ENCODE measurements at regions not wholly inside any gene's neighbourhood (a gene's known extent, or its start where the extent isn't known, plus 50 kb on each side); places are given as distances from the start of the nearest gene placed in this dataset.
A peak's percentile ranks its signal among the peaks of the same experiment; 100 is the strongest.

DNA sequence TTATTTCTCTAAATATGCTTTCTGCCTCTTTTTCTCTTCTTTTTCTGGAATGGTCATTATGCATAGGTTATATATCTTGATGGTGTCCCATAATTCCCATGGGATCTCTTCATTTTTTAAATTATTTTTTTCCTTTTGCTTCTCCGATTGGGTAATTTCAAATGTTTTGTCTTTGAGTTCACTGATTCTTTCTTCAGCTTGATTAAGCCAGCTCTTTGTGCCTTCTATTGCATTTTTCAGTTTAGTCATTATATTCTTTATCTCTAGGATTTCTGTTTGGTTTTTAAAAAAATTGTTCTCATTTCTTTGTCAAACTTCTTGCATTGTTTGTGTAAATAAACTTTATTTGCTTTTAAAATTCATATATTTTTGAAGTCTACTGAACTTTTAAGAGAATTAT lies 251.1 kb downstream of the INSIG2 start:
- H3K4me1 ChIP-seq: no peaks in the 10 kb centered on the region
- no peak for DNase-seq
- H3K9me3 ChIP-seq (replicated peaks): no peaks in the 10 kb centered on the region
- no peaks in the 10 kb centered on the region; the same call in 1 of the 2 replicates for H3K27me3 ChIP-seq
- H3K27ac ChIP-seq: no peak overlapping the region
- no peaks in the 10 kb centered on the region for H3K36me3 ChIP-seq
- H3K4me3 ChIP-seq: no peak overlapping the region

DNA sequence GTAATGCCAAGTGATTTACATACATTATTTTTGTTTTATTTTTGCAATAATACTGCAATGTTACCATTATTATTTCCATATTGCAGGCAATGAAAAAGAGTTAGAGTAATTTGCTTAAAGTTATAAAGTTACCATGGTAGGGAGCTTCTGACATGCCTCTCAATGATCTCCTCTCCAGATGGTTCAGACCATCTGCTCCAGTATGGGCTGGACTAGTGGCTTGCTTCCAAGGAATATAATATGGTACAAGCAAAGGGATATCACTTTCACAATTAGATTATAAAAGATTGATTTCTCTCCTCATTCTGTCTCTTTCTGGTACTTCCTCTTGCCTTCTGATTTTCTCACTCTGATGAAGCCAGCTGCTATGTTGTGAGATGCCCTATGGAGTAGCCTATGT lies 245.4 kb downstream of the INSIG2 start:
- no peak overlapping the region for H3K4me3 ChIP-seq
- no peaks in the 10 kb centered on the region for H3K4me1 ChIP-seq
- H3K27me3 ChIP-seq: no peaks in the 10 kb centered on the region; the same call in 1 of the 2 replicates
- no peaks in the 10 kb centered on the region for H3K36me3 ChIP-seq
- no peak overlapping the region for H3K27ac ChIP-seq
- no peaks in the 10 kb centered on the region for H3K9me3 ChIP-seq (replicated peaks)
- no peak for DNase-seq

DNA sequence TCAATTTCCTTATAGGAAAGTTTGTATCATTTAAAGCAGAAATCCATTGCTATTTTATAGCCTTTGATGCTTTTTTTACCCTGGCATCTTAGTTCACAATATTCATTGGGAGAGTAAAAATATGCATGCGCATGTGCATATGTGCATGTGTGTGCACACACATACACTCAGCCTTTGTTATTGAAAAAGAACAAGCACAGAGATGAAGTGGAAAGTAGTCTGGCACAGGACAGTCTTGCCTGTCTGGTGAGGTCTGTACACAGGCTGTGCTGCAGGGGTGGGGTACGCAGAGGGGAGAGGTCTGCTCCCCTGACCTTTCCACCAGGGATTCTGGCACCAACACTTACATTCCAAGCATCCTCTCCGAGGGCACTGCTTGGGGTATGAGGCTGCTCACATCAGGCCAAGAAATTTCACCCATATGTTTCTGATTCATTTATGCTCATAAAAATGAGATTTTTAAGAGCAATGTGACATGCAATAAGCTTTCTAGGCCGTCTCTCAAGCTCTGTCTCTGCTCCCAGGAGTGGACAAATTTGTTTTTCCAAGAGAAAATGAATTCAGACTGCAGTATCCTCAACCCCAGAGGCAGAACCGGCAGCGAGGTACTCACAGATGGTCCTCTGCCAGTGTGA lies 237.2 kb downstream of the INSIG2 start:
- no peaks in the 10 kb centered on the region; the same call in none of the 2 replicates for H3K27me3 ChIP-seq
- H3K36me3 ChIP-seq: no peaks in the 10 kb centered on the region
- no peaks in the 10 kb centered on the region for H3K4me1 ChIP-seq
- DNase-seq: no peak
- no peaks in the 10 kb centered on the region for H3K9me3 ChIP-seq (replicated peaks)
- no peak overlapping the region for H3K27ac ChIP-seq
- no peak overlapping the region for H3K4me3 ChIP-seq

DNA sequence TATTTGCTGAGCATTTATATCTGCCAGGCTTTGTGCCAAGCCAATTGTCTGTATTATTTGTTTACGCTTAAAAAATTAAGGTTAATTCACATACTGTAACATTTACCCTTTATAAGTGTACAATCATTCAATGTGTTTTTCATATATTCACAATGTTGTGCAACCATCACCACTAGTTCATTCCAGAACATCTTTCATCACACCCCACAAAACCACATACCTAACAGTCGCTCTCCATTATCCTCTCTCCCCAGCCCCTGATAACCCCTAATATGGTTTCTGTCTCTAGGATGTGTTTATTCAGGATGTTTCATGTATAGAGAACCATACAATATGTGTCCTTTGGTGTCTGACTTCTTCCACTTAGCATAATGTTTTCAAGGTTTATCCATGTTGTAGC lies 234.1 kb downstream of the INSIG2 start:
- Histone ChIP-seq H3K36me3 (no peaks in the 10 kb centered on the region), H3K27me3 (no peaks in the 10 kb centered on the region; the same call in 1 of the 2 replicates), H3K4me1 (no peaks in the 10 kb centered on the region), H3K4me3 (no peak overlapping the region), H3K9me3 (replicated peaks) (no peaks in the 10 kb centered on the region), H3K27ac (no peak overlapping the region)
- no peak for DNase-seq

DNA sequence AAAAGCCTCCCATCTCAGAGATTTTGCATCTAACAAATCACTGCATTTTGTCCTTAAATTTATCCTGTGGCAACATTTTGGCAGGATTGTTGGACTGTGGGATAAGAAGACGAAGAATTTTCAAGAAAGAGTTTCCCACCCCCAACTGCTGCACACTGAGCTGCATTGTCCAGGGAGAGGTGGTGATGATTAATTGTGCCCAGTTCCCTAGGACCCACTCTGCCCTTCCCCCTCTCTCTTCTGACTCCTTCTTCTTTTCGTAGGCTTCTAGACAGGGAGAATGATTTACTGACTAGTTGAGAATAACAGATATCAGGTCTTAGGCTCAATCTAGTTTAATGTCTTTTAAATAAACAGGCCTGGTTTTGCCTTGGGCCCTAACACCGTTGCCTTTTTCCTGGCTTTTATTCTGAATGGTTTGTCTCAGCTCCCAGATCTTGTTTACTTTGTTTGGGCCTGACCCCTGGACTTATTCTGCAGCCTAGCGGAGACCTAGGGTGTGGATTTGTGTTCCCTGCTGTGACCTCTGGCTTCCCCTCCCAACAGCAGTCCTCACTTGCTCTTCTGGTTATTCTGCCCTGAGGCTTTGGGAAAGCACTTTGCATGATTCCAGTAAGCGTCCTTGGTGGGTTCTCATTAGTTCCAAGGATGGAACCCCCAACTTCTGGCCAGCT lies 233.3 kb downstream of the INSIG2 start:
- no peaks in the 10 kb centered on the region for H3K4me1 ChIP-seq
- no peak overlapping the region for H3K27ac ChIP-seq
- H3K9me3 ChIP-seq (replicated peaks): no peaks in the 10 kb centered on the region
- no peak for DNase-seq
- H3K4me3 ChIP-seq: no peak overlapping the region
- H3K36me3 ChIP-seq: no peaks in the 10 kb centered on the region
- H3K27me3 ChIP-seq: no peaks in the 10 kb centered on the region; the same call in 1 of the 2 replicates

DNA sequence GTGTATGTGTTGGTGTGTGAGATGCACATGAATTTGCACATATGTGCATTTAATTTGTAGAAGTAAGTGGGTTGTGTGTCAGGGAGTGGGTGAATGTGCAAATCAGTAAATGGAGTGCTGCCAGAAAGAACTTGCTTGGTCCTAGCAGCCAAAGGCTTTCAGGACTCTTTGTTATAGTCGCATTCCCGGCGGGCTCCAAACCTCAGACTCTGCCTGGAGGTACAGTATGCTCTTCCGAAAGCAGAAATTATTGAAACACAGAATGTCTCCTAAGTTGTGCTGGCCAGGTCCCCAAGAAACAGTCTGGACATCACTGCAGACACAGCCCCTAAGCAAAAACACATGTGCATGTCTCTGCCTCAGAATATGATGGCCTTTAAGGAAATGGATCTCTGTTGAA lies 232.4 kb downstream of the INSIG2 start:
- Histone ChIP-seq H3K36me3 (no peaks in the 10 kb centered on the region), H3K9me3 (replicated peaks) (no peaks in the 10 kb centered on the region)
- no peak for DNase-seq

DNA sequence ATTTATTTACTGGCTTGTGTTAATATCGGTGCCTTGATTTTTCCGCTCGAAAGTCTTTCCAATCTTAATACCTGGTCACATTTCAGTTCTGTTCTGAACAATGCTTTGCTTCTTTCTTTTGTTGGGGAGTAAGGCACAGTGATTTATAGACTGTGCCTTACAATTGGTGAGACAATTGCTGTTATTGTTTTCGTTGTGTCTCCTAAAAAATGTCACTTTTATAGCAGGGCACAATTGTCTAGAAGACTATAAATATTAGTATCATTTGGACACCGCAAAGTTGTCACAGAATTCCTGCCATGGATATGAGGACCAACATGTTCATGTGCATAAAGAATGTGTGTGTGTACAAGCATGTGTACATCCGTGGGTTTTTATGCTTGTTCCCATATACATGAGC lies 231.9 kb downstream of the INSIG2 start:
- no peaks in the 10 kb centered on the region for H3K4me1 ChIP-seq

More for the DNA sequence above, 232.4 kb downstream of the INSIG2 start:
- Histone ChIP-seq H3K27me3 (no peaks in the 10 kb centered on the region; the same call in 1 of the 2 replicates), H3K27ac (no peak overlapping the region), H3K4me1 (no peaks in the 10 kb centered on the region), H3K4me3 (no peak overlapping the region)

DNA sequence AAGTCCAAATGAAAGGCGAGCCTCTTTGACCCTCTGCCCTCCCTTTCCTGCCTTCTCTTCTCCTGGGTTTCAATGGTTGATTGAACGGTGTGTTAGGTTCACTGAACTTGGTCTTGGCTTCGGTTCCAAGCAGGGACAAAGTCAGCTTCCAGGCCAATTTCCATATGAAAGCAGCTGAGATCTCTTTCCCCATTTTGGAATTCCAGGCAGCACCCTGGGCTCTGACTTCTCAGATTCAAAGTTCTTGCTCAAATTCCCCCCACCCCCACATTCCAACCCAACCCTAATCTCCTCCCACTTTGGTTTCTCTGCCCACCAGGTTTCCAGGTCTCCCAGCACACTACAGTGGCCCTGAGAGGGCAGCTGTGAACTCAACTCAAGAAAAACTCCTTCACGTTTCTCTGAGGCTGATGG lies 231.0 kb downstream of the INSIG2 start:
- no peak for DNase-seq
- H3K27ac ChIP-seq: no peak overlapping the region
- H3K9me3 ChIP-seq (replicated peaks): no peaks in the 10 kb centered on the region
- no peaks in the 10 kb centered on the region for H3K36me3 ChIP-seq
- H3K4me1 ChIP-seq: no peaks in the 10 kb centered on the region
- no peak overlapping the region for H3K4me3 ChIP-seq
- H3K27me3 ChIP-seq: no peaks in the 10 kb centered on the region; the same call in 1 of the 2 replicates

More for the DNA sequence above, 231.9 kb downstream of the INSIG2 start:
- H3K9me3 ChIP-seq (replicated peaks): no peaks in the 10 kb centered on the region
- no peak overlapping the region for H3K4me3 ChIP-seq
- DNase-seq: no peak
- no peaks in the 10 kb centered on the region; the same call in 1 of the 2 replicates for H3K27me3 ChIP-seq
- H3K27ac ChIP-seq: no peak overlapping the region
- H3K36me3 ChIP-seq: no peaks in the 10 kb centered on the region

DNA sequence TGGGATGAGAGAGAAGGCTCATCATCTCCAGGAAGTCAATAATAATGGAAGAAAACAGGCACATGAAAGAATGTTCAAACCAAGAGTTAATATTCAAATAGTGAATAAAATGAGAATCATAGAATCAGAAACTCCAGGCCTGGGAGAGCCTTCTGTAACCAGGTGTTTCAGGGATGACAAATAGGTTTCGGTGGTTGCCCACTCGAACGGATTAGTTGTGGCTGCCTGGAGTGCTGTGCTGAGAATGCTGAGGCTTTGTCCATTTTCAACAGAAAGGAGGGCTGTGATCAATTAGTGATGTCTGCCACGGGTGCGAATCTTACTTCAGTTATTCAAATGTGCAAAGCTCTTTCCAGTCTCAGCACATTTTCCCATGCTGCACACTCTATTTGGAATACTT lies 227.3 kb downstream of the INSIG2 start:
- no peak for DNase-seq
- no peaks in the 10 kb centered on the region for H3K4me1 ChIP-seq
- no peaks in the 10 kb centered on the region for H3K36me3 ChIP-seq
- H3K27me3 ChIP-seq: no peaks in the 10 kb centered on the region
- no peak overlapping the region for H3K4me3 ChIP-seq
- no peaks in the 10 kb centered on the region for H3K9me3 ChIP-seq (replicated peaks)
- H3K27ac ChIP-seq: no peak overlapping the region

DNA sequence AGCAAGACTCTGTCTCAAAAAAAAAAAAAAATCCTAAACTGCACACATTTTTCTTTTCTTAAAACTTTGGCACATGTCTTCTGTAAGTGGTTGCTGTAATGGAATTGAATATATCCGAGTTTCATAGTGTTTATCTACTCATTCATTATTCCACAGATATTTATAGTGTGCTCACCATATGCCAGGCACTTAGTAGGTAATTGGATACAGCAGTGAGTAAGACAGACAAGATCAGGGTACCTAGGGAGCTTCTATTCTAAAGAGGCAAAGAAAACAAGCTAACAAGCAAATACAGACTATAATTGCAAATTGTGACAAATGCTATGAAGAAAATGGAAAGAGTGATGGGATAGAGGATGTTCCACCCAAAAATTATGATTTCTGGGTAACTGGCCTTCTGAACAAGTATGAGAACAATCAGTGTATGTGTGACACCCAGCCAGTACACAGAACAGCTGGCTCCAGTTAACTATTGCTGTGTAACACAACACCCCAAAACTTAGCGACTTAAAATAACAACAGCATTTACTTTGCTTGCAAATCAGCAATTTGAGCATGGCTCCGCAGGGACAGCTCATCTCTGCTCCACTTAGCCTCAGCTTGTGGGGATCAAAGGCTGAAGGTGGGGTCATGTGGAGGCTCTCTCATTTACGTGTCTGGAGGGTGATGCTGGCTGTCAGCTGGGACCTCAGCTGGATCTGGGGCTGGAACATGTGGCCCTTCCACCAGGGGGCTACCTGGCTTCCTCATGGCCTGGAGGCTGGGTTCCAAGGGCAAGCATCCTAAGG lies 224.9 kb downstream of the INSIG2 start:
- no peaks in the 10 kb centered on the region for H3K27me3 ChIP-seq
- no peak overlapping the region for H3K4me3 ChIP-seq
- no peaks in the 10 kb centered on the region for H3K36me3 ChIP-seq
- H3K4me1 ChIP-seq: no peaks in the 10 kb centered on the region
- no peaks in the 10 kb centered on the region for H3K9me3 ChIP-seq (replicated peaks)
- peak; percentile 27 to 37 for DNase-seq
- H3K27ac ChIP-seq: no peak overlapping the region

DNA sequence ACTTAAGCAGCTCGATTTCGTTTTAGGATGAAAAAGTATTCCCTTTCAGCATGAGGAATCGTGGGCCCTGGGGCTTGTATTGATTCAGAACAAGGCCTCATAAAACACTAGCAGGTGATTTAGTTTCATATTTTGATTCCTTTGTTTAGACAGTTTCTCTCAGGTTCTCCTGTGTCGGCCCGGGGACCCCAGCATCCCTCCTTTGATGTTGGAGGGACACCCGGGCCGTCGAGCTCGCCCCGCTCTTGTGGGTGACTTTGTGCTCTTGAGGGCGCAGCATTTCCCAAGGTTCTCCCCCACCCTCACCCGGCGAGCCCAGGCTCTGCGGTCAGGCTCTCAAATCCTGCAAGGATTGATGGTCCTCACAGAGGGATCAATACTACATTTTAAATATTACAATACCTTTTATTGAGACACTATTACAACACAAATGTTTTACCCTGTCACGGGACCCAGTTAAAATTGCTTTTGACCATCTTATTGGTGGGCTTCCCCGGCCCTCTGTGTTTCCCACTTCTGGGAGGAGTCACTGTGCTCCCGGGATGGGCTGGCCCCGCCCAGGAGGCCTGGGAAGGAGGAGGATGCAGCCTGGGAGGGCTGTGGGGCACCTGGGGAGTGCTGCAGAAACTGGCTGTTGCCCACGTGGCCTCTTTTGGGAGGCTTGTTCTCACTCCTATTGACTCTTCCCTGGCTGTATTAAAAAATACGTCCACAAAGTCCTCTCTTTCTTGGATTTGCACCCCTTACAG lies 222.6 kb downstream of the INSIG2 start:
- no peaks in the 10 kb centered on the region for H3K27me3 ChIP-seq
- H3K4me1 ChIP-seq: no peaks in the 10 kb centered on the region
- H3K4me3 ChIP-seq: no peak overlapping the region
- no peaks in the 10 kb centered on the region for H3K9me3 ChIP-seq (replicated peaks)
- H3K36me3 ChIP-seq: no peaks in the 10 kb centered on the region
- DNase-seq: no peak
- no peak overlapping the region for H3K27ac ChIP-seq

DNA sequence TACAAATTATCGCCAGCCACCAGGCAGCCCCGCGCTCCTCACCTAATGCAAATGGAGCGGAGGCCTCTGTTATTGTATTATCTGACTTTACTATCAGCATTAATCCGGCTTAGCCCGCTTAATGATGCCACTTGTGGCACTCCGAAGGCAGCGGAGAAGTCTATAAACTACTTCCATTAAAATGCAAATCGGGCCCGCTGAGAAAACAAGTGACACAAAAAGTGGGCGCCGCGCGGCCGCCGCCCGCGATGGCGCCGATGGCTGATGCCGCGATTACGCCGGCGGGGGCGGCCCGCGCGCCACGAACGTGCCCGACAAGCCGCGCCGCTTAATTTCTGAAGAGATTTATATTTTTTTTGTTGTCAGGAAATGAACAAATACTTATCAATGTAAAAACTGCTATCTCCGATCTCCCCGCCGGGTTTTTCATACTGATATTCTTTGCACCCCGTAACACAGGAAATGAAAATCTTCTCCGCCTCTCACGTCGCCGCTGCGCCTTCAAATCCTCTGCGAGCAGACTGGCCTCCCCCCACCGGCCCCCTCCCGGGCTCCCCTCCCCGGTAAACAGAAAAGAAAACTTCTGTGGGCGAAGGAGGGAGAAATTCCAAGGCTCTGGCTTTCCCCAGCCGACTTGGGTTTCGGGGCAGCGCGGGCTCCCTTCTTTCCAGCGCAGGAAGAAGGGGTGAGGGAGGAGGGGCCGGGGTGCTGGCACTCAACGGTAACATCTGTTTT lies 221.8 kb downstream of the INSIG2 start:
- Histone ChIP-seq H3K27me3 (no peaks in the 10 kb centered on the region), H3K4me3 (no peak overlapping the region), H3K4me1 (no peaks in the 10 kb centered on the region), H3K36me3 (no peaks in the 10 kb centered on the region), H3K27ac (no peak overlapping the region), H3K9me3 (replicated peaks) (no peaks in the 10 kb centered on the region)
- DNase-seq: no peak

DNA sequence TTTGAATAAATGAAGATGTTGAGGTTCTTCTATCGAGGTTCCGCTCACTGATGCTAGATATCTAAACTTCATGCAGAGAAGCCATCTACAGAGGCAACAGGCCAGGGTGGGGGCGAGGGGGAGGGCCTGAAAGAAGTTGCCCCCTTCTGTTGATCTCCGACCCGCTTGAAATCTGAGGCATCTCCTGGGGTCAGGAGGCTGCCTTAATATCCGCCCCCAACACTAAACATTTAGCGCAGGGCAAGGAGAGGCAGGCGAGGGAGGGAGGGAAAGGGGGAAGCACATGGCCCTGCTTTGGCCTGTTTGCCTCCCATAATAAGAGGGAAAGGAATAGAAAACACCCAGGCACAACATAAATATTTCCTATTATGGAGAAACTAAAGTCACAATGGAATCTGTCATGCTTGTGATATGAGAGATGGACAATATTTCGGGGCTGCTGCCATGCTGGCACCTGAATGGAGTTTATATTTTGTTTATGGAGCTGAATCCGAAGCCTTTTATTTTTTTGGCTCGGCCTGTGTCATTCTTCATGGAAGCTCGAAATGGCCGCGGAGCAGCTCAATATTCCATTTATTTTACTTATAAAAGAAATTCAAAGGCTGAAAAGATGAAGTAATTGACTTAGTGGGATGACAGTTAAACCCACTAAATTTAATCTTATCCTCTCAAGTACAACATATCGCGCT lies 221.1 kb downstream of the INSIG2 start:
- DNase-seq: no peak
- H3K27me3 ChIP-seq: no peaks in the 10 kb centered on the region
- no peak overlapping the region for H3K27ac ChIP-seq
- no peaks in the 10 kb centered on the region for H3K9me3 ChIP-seq (replicated peaks)
- H3K36me3 ChIP-seq: no peaks in the 10 kb centered on the region
- H3K4me3 ChIP-seq: no peak overlapping the region
- no peaks in the 10 kb centered on the region for H3K4me1 ChIP-seq

DNA sequence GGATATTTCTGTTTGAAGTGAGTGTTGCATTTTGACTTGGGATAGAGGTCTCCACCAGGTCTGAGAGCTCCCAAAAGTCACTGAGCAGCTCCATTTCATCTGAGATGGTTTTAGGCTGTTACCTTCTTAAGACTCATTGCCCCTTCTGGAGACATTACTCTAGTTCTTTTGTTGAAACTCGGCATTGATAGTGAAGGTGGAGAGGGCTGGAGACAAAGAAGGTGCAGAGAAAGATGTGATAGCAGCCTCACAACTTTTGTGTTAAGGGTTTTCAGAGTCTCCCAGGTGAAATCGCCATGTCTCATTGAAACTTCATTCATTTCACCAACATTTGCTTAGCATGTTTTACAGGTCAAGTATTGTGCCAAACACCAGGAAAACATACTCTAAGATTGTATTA lies 219.6 kb downstream of the INSIG2 start:
- no peak overlapping the region for H3K27ac ChIP-seq
- no peak overlapping the region for H3K4me3 ChIP-seq
- DNase-seq: no peak
- no peaks in the 10 kb centered on the region for H3K36me3 ChIP-seq
- no peaks in the 10 kb centered on the region for H3K4me1 ChIP-seq
- no peaks in the 10 kb centered on the region for H3K27me3 ChIP-seq
- H3K9me3 ChIP-seq (replicated peaks): no peaks in the 10 kb centered on the region

Measured in SJCRH30 (cell line).